Loucy (cell line): ENCODE measurements at regions not wholly inside any gene's neighbourhood (a gene's known extent, or its start where the extent isn't known, plus 50 kb on each side); places are given as distances from the start of the nearest gene placed in this dataset.

Source experiments
- H2AFZ ChIP-seq: fragments of 200-600 bp; sonication (generic); 2 replicates; pipeline ENCODE4 v1.6.0; 2016; ENCODE audit warnings: antibody characterized with exemption, mild to moderate bottlenecking, low read length, moderate library complexity
- H3F3A ChIP-seq: fragments of 200-600 bp; 2 replicates; pipeline ENCODE4 v1.6.0; 2016; ENCODE audit warnings: antibody characterized with exemption, low read depth, mild to moderate bottlenecking
- H3K27me3 ChIP-seq: fragments of 200-600 bp; sonication (generic); 2 replicates; pipeline ENCODE4 v1.6.1; 2014; ENCODE audit warnings: low read length, mild to moderate bottlenecking; ENCODE audit not compliant: insufficient read depth, poor library complexity, severe bottlenecking
- H3K36me3 ChIP-seq: fragments of 200-600 bp; sonication (generic); 2 replicates; pipeline ENCODE4 v1.6.1; 2016; ENCODE audit warnings: low read length; ENCODE audit not compliant: insufficient read depth
- H3K4me1 ChIP-seq: fragments of 200-600 bp; sonication (generic); 2 replicates; pipeline ENCODE4 v1.5.1; 2014; ENCODE audit warnings: low read length, mild to moderate bottlenecking; ENCODE audit not compliant: insufficient read depth, poor library complexity, severe bottlenecking
- H3K4me2 ChIP-seq: fragments of 200-600 bp; sonication (generic); 2 replicates; pipeline ENCODE4 v1.6.0; 2014; ENCODE audit warnings: antibody characterized with exemption, low read length, low read depth, mild to moderate bottlenecking; ENCODE audit not compliant: poor library complexity, severe bottlenecking
- H3K4me3 ChIP-seq: fragments of 200-600 bp; sonication (generic); 2 replicates; pipeline ENCODE4 v1.5.1; 2014; ENCODE audit warnings: low read length, mild to moderate bottlenecking, mixed read lengths; ENCODE audit not compliant: poor library complexity, severe bottlenecking
- H3K79me2 ChIP-seq: fragments of 200-600 bp; sonication (generic); 2 replicates; pipeline ENCODE4 v1.6.1; 2014; ENCODE audit warnings: low read length; ENCODE audit not compliant: insufficient read depth
- H3K9ac ChIP-seq: fragments of 200-600 bp; sonication (generic); 2 replicates; pipeline ENCODE4 v1.6.0; 2014; ENCODE audit warnings: mild to moderate bottlenecking, low read depth, low read length, moderate library complexity; ENCODE audit not compliant: poor library complexity, severe bottlenecking
- H3K9me2 ChIP-seq: fragments of 200-600 bp; sonication (generic); replicated peaks from 2 replicates; pipeline ENCODE4 v1.6.1; 2016; ENCODE audit warnings: low read depth, low read length, mixed read lengths
- H3K9me3 ChIP-seq: fragments of 200-600 bp; sonication (generic); 2 replicates; pipeline ENCODE4 v1.6.1; 2014; ENCODE audit warnings: mild to moderate bottlenecking, antibody characterized with exemption, low read length, low read depth; ENCODE audit not compliant: insufficient read depth
- H4K20me1 ChIP-seq: fragments of 200-600 bp; sonication (generic); 2 replicates; pipeline ENCODE4 v1.6.0; 2014; ENCODE audit warnings: antibody characterized with exemption, low read length, mild to moderate bottlenecking; ENCODE audit not compliant: insufficient read depth, poor library complexity, severe bottlenecking
- CTCF ChIP-seq: fragments of 200-600 bp; sonication (generic); conservative IDR thresholded peaks from 2 replicates; pipeline ENCODE4 v1.5.1; 2014; ENCODE audit warnings: mild to moderate bottlenecking, antibody characterized with exemption, low read length
- EZH2phosphoT487 ChIP-seq: fragments of 200-600 bp; IDR thresholded peaks from 2 replicates; pipeline ENCODE4 v1.6.1; 2018; ENCODE audit warnings: antibody characterized with exemption, mild to moderate bottlenecking, moderate library complexity, borderline replicate concordance

GRCh38 chr15:39491886-39492490 lies 88.9 kb upstream of the THBS1 start:
- no peaks in the 10 kb centered on the region for H4K20me1 ChIP-seq
- no peak overlapping the region for H3K4me2 ChIP-seq
- H3K27me3 ChIP-seq = no peaks in the 10 kb centered on the region
- no peaks in the 10 kb centered on the region for H3K79me2 ChIP-seq
- no peak overlapping the region for H2AFZ ChIP-seq
- no peaks in the 10 kb centered on the region for H3K9me3 ChIP-seq
- H3K4me1 ChIP-seq = peaks cover 32% of the 10 kb centered on the region
- no peaks in the 10 kb centered on the region for H3K36me3 ChIP-seq
- no peak for TF ChIP-seq CTCF
- no peak for TF ChIP-seq EZH2phosphoT487
- H3K9ac ChIP-seq = no peak overlapping the region
- no peaks in the 10 kb centered on the region for H3F3A ChIP-seq
- no peak overlapping the region for H3K4me3 ChIP-seq
- no peaks in the 10 kb centered on the region for H3K9me2 ChIP-seq

- Histone ChIP-seq H3K4me2 (peak overlapping the region; percentile 34), H3F3A (no peaks in the 10 kb centered on the region), H4K20me1 (no peaks in the 10 kb centered on the region), H3K9me2 (no peaks in the 10 kb centered on the region), H3K9me3 (no peaks in the 10 kb centered on the region), H2AFZ (no peak overlapping the region), H3K4me1 (peaks cover 47% of the 10 kb centered on the region), H3K4me3 (no peak overlapping the region), H3K9ac (no peak overlapping the region), H3K79me2 (no peaks in the 10 kb centered on the region), H3K27me3 (no peaks in the 10 kb centered on the region), H3K36me3 (no peaks in the 10 kb centered on the region)
- TF ChIP-seq EZH2phosphoT487 (no peak), CTCF (no peak)
Observed at GRCh38 chr15:39493424-39494067, 87.3 kb upstream of the THBS1 start.

GRCh38 chr15:39494462-39494861 lies 86.4 kb upstream of the THBS1 start:
- no peak overlapping the region for H3K9ac ChIP-seq
- no peaks in the 10 kb centered on the region for H3F3A ChIP-seq
- H3K4me3 ChIP-seq = no peak overlapping the region
- no peaks in the 10 kb centered on the region for H3K9me3 ChIP-seq
- TF ChIP-seq CTCF (no peak), EZH2phosphoT487 (no peak)
- no peaks in the 10 kb centered on the region for H4K20me1 ChIP-seq
- H3K9me2 ChIP-seq = no peaks in the 10 kb centered on the region
- H3K4me1 ChIP-seq = peaks cover 56% of the 10 kb centered on the region
- H2AFZ ChIP-seq = no peak overlapping the region
- H3K36me3 ChIP-seq = no peaks in the 10 kb centered on the region
- H3K27me3 ChIP-seq = no peaks in the 10 kb centered on the region
- H3K79me2 ChIP-seq = no peaks in the 10 kb centered on the region
- peak overlapping the region; percentile 34 for H3K4me2 ChIP-seq
